ENCODE measurements at regions not wholly inside any gene's neighbourhood (a gene's known extent, or its start where the extent isn't known, plus 50 kb on each side); places are given as distances from the start of the nearest gene placed in this dataset.

DNA sequence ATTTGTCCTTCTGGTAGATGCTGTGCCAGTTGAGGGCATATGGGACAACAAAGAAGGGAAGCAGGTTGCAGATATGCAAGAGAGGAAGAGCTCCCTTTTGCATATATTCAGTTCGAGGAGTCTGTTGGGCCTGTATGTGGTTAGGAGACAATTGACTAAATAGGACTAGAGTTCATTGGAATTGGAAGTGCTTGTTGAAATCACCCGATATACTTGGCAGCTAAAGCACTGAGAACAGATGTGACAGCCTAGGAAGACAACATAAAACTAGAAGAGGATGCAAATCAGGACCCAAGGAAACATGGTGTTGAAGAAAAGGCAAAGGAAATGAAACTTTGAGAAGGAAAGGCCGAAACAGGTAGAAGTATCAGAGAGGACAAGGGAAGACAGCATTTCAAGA lies 215.2 kb upstream of the P2RY1 start:
- TF ChIP-seq, protein P1, sequence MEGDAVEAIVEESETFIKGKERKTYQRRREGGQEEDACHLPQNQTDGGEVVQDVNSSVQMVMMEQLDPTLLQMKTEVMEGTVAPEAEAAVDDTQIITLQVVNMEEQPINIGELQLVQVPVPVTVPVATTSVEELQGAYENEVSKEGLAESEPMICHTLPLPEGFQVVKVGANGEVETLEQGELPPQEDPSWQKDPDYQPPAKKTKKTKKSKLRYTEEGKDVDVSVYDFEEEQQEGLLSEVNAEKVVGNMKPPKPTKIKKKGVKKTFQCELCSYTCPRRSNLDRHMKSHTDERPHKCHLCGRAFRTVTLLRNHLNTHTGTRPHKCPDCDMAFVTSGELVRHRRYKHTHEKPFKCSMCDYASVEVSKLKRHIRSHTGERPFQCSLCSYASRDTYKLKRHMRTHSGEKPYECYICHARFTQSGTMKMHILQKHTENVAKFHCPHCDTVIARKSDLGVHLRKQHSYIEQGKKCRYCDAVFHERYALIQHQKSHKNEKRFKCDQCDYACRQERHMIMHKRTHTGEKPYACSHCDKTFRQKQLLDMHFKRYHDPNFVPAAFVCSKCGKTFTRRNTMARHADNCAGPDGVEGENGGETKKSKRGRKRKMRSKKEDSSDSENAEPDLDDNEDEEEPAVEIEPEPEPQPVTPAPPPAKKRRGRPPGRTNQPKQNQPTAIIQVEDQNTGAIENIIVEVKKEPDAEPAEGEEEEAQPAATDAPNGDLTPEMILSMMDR (conservative IDR thresholded peaks at IDR 0.05; ENCODE audit: low read depth, low read length): no peak
- H3K4me3 ChIP-seq (ENCODE audit: low read length): no peak overlapping the region
- no peak for DNase-seq (ENCODE audit: low read depth)

DNA sequence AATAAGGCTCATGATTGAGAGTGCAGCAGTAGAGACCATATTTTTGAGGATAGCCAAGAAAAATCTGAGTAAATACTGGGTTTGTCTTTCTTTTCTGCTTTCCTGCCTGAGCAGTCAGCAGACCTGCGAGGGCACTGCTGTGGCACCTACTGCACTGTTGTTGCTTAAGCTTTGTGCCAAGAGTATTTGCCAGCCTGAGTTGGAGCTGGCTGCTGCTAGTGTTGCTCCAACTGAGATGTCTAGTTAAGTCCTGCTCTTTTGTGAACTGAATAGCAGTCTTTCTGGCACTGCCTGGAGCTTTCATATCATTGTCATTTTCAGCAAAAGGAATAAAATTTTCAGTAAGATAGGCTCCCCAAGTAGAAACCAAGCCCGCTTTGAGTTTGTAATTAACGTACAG lies 214.5 kb upstream of the P2RY1 start:
- no peak overlapping the region for H3K4me3 ChIP-seq (ENCODE audit: low read length)
- DNase-seq (ENCODE audit: low read depth): no peak
- TF ChIP-seq, protein P1 (conservative IDR thresholded peaks at IDR 0.05; ENCODE audit: low read depth, low read length): no peak

DNA sequence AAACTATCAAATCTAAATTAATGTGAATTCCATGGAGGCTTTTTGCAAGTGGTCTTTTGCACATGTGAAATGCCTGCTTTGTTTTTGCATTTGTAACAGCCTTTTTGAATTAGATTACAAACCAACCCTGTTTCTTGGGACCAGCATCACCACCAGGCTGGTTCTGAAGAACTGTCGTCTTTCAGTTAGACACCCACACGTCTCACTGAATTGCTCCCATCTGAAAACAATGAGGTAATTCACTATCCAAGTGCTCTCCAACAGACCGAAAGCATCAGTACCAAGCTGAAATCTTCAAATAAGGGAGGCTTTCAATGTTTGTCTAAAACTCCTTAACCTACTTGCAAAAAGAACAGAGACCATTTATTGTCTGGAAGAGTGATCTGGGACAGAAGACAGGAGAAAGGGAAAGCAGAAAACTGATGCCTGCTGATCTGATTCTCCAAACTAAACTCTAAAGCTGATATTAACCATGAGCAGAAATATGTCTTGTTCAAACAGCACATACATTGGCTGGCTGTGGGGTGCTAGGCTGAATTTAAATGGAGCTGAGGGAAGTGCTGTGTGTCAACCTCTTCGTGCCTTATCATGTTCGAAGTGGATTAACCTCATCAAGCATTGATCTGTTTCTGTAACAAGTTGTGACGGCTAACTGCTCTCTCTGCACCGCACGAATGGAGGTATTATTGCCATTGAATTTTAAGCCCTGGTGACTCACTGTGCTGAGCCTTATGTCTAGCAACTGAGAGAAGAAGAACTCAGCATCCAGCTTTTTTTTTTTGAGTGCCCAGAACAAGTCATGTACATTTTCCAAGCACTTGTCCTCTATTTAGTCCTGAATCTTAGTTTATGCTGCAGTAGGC lies 213.7 kb upstream of the P2RY1 start:
- DNase-seq (ENCODE audit: low read depth): peak; percentile 75
- H3K4me3 ChIP-seq (ENCODE audit: low read length): no peak overlapping the region
- TF ChIP-seq, protein P1 (conservative IDR thresholded peaks at IDR 0.05; ENCODE audit: low read depth, low read length): no peak

DNA sequence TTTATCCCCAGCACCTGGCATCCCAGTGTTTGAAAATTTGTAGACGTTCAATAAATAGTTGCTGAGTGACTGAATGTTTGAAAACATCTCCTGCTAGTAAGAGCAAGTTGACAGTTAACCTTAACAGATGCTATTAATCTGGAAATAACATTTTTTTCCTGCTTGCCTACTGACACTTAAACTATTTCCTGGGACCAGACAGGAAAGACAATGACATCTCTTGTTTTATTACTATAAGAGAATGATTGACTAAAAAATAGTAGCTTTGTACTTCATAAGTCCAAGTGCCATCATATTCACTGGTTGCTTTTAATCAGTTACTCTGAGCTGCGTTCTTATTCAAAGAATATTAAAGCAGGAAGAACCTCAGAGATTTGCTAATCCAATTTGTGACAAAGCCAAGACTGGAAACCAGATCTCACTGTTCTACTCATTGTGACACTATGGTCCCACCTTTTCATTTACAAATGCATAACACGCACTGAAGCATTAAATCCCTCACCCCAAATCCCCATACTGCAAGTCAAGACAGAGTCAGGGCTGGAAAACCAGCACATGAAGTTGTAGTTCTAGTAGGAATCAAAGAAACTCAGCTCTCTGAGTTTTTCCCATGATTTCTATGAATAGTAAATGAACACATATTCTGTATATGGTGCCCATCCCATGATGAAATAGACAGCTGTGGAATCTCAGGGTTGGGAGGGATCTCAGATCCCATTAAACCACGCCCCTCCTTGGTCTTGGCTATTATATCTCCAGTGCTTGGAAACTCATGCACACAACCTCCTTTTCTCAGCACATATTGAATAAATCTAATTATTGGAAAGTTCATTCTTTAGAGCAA lies 212.7 kb upstream of the P2RY1 start:
- TF ChIP-seq, protein P1 (conservative IDR thresholded peaks at IDR 0.05; ENCODE audit: low read depth, low read length): no peak
- no peak for DNase-seq (ENCODE audit: low read depth)

DNA sequence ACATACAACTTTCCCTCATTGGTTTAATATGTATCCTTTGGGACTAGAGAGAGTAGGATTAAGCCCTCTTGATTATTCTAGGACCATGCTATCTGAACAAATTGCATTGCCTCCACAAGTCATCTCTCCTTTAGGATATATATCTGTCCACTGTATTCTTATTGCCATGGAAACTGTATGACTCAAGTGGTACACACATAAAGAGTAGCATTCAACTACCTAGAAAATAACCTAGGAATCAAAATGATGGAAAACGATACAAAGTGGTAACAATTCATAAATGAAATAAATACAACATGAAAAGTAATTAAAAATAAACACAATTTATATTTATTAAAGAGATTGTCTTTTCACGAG lies 212.1 kb upstream of the P2RY1 start:
- TF ChIP-seq, protein P1 (conservative IDR thresholded peaks at IDR 0.05; ENCODE audit: low read depth, low read length): no peak

More for the DNA sequence above, 212.7 kb upstream of the P2RY1 start:
- no peak overlapping the region for H3K4me3 ChIP-seq (ENCODE audit: low read length)

DNA sequence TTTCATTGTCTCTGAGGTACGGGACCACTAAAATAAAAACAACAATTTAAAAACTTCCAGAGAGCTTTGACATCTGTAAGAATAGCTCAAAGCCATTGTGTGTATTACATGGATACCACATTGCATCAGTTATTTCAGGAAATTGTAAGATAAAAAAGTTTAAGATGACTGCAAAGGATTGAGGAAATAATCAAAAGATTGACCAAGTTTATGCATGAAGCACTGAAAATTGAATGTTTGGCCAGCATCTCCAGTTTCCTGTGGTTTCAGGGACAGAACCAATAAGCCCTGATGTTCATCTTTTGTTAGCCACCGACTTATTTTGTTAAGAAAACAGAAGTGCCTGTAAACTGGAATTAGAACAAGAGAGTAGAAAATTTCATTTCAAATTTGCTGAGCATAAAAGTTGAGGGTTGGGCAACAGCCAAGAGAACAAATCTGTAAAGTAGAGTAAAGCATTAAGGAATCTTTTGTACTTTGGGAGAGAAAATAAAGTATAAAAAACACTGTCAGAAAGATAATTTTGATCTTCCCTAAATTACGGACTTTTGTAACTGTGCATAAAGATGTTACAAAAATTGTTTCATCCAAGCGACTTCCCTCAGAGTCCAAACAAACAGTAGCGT lies 211.5 kb upstream of the P2RY1 start:
- no peak for DNase-seq (ENCODE audit: low read depth)
- no peak overlapping the region for H3K4me3 ChIP-seq (ENCODE audit: low read length)
- TF ChIP-seq, protein P1 (conservative IDR thresholded peaks at IDR 0.05; ENCODE audit: low read depth, low read length): no peak

More for the DNA sequence above, 212.1 kb upstream of the P2RY1 start:
- DNase-seq (ENCODE audit: low read depth): no peak
- H3K4me3 ChIP-seq (ENCODE audit: low read length): no peak overlapping the region
